GM18861 (cell line): ENCODE measurements at regions not wholly inside any gene's neighbourhood (a gene's known extent, or its start where the extent isn't known, plus 50 kb on each side); places are given as distances from the start of the nearest gene placed in this dataset.

ENCODE experiments used
- ATAC-seq: cut with Tn5 transposase; IDR thresholded peaks from one replicate; pipeline ENCODE4 v1.9.1; 2021; ENCODE audit not compliant: unreplicated experiment

DNA sequence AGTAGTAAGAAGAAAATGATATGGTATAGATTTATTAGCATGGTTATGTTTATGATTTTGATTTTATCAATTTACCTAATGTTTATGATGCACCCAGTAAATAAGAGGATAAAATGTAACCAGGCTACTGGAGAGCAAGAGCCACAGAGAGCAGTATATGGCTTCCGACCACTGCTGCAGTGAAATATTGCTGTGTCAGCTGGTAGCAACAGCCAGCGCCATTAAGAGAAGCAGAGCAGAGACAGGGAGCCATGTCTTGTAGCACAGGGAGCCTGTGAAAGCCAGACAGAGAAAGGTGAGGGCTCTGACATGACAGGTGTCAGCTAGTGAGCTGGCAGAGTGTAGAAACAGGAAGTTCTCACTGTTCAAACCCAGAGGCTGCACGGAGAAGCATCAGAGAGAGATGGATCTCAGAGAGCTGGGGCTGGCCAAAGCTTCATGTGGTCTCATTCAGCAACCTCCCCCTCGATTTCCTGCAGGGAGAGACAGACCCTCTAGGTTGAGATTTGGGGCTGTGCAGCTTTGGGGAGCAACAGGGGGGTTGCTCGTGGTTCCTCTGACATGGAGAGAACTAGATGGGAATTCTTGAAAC is 202.1 kb downstream of the MED10 start:
- ATAC-seq: no peak

DNA sequence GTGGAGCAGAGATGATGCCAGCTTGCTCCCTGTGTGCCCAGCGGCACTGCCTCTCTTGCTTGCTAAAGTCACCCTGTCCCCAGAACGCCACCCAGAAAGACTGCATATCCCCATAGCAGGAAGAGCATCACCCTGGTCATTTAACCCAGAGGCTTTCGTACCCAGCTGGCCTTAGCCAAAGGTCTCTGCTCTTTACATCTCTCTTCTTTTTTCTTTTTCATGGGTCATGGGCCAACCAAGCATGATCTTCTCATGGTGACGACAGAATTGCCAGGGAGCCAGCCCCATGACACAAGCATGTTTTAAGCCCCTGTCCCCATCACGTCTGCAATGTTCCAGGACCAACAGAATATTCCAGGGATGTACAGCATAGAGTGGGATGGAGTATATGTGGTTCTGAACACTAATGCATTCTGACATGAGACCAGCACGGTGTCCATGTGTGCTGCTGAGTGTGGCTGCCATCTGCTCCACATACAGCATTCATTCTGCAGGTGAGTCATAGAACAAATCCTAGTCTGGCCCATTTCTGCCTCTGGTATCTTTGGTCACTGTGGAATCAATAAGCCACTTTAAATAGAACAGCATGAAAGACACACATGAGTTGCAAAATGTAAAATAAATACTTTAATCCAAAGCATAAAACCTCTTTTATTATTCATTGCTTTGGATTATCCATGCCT is 203.0 kb downstream of the MED10 start:
- ATAC-seq: no peak

GRCh38 chr5:6169660-6170059 is 208.7 kb downstream of the MED10 start:
- no peak for ATAC-seq

GRCh38 chr5:6166698-6167394 is 211.5 kb downstream of the MED10 start:
- no peak for ATAC-seq

DNA sequence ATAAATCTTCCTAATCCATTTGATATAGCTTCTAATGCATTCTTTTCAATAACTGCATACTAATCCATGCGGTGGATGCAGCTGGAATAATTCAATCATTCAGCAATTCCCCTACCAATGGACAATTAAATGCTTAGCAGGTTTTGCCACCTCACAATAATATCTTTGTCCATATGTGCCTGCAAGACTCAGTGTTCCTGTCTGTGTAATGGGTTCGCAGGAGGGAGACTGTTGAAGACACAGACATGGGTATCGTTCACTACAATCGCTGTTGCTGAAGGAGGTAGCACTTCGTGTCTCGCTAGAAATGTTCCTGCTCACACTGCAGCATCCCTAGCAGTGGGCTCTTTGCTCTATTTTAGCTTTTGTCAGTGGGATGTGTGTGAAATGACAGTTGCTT is 214.4 kb downstream of the MED10 start:
- ATAC-seq: no peak

DNA sequence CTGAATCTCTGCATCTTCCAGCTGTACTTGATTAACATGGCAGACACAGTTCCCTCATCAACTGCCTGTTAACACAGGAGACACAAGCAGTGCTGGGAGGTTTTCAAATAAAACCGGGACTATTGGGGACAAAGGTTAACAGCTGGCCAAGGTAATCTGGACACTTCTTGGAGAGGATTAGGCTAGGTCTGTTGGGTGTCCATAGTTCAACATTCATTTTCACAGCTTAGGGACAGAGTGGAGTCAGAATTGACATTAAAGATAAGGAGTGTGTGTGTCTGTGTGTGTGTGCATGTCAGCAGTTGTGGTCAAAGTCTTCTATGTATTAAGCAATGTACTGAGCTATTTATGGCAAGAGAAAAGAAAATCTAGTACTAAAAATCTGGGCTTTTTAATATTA is 216.2 kb downstream of the MED10 start:
- ATAC-seq: no peak

GRCh38 chr5:6161257-6161656 is 217.1 kb downstream of the MED10 start:
- ATAC-seq: no peak

GRCh38 chr5:6159832-6160430 is 218.4 kb downstream of the MED10 start:
- ATAC-seq: no peak

GRCh38 chr5:6158974-6159831 is 219.1 kb downstream of the MED10 start:
- ATAC-seq: no peak

DNA sequence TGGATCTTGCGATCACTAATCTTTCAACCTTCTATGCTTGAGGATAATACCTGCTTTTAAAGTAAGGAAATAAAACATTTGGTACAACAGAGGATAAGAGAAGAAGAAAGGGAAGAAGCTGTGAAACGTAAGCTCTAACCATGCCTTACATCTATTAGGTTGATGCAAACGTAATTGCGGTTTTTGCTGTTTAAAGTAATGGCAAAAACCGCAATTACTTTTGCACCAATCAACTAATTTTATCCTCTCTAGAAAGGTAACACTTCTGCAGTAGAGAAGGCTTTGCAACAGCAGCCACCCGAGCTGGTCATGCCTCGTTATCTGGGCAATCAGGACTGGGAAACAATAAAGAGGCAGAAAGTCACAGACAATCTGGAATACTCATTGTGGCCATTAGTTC is 224.1 kb downstream of the MED10 start:
- ATAC-seq: no peak

GRCh38 chr5:6146271-6146670 is 232.1 kb downstream of the MED10 start:
- no peak for ATAC-seq

DNA sequence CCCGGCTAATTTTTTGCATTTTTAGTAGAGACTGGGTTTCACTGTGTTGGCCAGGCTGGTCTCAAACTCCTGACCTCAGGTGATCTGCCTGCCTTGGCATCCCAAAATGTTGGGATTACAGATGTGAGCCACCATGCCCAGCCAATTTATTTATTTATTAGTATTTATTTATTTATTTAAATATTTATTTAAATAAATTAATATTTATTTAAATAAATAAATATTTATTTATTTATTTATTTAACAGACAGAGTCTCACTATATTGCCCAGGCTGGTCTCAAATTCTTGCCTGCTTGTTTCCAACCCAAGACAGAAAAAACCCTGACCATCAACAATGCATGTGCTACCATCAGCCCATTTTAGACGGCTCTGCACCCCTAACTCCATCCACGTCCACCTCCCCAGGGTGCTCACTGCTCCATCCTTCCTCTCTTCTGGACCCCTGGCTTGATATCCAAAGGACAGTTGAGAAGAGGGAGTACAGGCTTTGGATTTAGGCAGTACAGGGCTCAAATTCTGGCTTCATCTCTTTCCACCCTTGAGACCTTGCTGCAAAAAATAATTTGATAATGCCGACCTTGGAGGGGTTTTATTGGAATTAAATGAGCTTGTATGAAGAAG is 232.6 kb downstream of the MED10 start:
- no peak for ATAC-seq

- ATAC-seq: no peak
Observed at GRCh38 chr5:6143523-6143922, 234.8 kb downstream of the MED10 start.

DNA sequence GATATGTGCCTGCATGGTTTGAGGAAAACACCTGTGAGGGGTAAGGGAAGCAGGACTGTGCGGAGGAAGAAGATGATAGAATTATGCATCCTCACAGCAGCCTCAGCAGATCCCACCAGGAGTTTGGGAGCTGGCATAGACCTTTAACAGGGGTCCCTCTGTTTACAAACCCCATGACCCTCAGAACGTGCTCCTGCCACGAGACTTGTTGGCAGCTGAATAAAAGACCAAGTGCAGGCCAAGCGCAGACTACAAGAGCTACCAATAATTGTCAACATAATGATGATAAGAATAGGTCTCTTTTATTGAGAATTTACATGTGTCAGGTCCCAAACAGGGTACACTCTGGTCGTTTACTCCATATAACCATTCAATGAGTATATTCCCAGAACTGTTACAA is 236.0 kb downstream of the MED10 start:
- no peak for ATAC-seq

- ATAC-seq: no peak
Observed at GRCh38 chr5:6140219-6140618, 238.1 kb downstream of the MED10 start.

DNA sequence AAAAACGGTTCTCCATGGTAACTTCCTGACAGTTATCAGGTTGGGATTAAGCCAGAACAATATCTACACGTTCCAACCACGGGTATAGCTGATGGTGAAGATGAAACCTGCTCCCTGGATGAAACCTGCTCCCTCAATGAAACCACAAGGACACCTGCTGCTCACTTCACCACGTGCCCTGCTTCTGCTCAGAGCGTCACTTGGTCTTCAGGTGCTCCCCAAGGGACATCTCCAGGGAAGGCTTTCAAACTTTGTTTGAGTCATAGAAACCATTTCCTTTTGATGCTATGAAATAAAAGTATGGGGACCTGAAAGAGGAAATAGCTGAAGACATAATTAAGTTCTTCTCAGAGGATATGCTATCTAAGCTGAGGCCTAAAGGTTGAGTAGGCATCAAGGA is 242.4 kb downstream of the MED10 start:
- no peak for ATAC-seq

GRCh38 chr5:6134281-6134680 is 244.1 kb downstream of the MED10 start:
- no peak for ATAC-seq

DNA sequence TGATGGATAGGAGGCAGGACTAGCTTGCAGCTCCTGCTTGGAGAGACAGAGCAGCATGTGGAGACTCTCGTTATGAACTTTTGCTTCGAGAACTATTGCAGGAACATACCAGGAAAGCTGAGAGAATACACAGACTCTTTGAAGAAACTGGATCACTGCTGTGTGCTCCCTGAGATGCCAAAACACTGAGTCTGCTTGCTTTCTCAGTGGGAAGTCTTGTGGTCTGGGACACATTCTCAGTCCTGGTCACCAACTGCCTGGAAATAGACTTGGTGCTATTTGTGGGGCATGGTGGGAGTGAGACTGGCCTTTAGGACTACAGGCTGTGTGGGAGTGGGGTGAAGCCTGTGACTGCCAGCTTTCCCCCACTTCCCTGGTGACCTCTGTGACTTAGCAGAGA is 252.6 kb downstream of the MED10 start:
- no peak for ATAC-seq

DNA sequence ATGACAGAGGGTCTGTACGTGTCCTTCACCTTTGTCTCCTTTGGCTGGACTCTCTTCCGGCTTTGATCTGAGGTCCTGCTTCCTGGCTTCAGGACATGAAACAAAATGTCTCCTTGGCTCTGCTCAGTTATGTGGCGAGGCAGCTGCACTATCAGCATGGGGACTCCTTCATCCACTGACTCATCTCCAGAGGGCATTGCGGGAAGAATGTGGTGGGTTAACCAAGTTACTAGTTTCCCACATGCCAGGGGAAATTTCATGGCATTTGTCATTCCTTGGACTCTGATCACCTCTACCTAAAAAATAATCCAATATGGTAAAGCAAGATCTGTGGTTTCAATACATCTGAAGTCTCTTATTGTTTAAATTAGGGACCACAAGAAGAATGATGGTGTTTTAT is 259.7 kb downstream of the MED10 start:
- ATAC-seq: no peak

DNA sequence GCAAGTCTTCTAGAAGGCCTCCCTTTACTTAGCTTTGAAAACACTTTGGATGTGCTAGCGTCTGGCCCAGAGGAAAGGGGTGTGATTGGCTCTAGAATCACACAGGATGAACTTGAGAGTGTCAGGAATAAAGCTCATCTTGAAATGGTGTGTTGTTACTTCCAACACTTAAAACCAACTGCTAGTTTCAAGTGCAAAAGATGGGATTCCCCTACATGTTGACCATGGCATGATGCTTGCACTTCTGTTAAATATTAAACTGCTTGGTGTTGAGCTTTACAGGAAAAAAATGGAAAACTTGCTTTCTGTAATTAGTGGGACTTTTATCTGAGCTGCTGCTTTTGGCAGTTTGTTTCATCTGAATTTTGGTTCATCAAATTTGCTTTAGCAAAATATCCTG is 261.1 kb downstream of the MED10 start:
- ATAC-seq: no peak

DNA sequence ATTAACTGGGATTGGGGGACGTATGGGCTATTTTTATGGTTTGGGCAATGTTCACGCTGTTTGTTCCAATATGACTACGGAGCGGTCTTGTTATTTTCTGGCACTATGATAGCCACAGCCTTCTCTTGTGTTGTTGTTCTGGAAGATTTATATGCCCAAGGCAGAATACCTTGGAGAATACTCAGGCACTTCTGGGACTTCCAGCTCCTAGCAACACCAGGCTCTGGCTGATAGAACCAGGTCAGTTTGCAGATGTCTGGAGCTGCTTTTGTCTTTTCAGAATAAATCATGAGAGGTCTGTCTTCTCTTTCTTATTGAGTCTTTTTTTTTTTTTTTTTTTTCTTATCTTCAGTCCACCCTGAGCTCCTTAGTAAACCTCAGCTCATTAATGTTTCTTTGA is 262.5 kb downstream of the MED10 start:
- no peak for ATAC-seq
